ENCODE measurements at regions not wholly inside any gene's neighbourhood (a gene's known extent, or its start where the extent isn't known, plus 50 kb on each side); places are given as distances from the start of the nearest gene placed in this dataset.
A peak's percentile ranks its signal among the peaks of the same experiment; 100 is the strongest.

DNA sequence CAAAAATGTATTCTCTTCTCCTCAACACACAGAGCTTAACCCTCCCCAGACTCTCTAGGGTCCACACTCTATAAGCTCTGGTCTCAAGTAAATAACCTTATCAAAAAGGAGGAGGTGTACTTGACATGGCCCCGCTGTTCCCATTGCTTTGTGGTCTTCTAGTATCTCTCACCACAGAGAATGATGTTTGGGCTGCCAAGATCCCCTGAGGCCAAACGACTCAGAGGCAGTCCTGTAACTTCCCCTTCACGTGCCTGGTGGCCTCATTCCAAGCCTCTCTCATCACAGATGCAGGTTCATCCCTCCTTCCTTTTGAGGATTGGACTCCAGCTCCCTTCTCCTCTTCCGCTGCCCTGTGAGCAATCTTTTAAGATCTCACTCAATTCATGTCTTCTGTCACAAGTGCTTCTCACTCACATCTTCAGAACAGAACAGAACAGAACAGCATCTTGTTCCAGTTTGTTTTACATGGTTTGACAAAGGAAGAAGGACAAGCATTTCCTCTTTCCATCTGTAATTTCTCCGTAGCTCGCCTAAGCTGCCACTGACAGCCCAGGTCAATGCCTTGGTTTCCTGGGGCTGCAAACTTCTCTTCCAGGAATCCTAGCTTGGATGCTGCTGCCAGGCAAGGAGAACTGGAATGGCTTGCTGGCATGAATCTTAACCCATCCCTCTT is 541.5 kb downstream of the CD83 start:
- TF ChIP-seq, protein P1, sequence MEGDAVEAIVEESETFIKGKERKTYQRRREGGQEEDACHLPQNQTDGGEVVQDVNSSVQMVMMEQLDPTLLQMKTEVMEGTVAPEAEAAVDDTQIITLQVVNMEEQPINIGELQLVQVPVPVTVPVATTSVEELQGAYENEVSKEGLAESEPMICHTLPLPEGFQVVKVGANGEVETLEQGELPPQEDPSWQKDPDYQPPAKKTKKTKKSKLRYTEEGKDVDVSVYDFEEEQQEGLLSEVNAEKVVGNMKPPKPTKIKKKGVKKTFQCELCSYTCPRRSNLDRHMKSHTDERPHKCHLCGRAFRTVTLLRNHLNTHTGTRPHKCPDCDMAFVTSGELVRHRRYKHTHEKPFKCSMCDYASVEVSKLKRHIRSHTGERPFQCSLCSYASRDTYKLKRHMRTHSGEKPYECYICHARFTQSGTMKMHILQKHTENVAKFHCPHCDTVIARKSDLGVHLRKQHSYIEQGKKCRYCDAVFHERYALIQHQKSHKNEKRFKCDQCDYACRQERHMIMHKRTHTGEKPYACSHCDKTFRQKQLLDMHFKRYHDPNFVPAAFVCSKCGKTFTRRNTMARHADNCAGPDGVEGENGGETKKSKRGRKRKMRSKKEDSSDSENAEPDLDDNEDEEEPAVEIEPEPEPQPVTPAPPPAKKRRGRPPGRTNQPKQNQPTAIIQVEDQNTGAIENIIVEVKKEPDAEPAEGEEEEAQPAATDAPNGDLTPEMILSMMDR (IDR thresholded peaks at IDR 0.05): no peak
- no peak for ATAC-seq (ENCODE audit: low FRiP score)
- peak; percentile 35 for DNase-seq (ENCODE audit: low spot score)

DNA sequence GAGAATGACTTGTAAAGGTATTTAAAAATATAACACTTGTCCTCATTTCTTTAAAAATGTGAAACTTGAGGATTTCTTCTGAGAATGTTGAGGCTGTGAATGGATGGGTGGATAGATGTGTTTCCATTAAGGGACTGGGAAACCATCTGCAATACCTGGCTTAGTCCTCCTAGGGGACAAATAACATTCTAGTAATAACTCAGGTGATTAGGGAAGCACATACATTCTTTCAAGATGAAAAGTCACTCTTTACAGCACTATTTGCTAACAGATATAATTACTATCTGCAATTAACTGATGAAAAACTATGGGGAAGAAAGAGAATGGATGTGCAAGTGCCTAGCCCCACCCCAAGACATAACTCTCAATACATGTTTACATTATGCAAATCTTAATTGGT is 542.3 kb downstream of the CD83 start:
- ATAC-seq (ENCODE audit: low FRiP score): no peak
- TF ChIP-seq, protein P1 (IDR thresholded peaks at IDR 0.05): no peak
- DNase-seq (ENCODE audit: low spot score): no peak

DNA sequence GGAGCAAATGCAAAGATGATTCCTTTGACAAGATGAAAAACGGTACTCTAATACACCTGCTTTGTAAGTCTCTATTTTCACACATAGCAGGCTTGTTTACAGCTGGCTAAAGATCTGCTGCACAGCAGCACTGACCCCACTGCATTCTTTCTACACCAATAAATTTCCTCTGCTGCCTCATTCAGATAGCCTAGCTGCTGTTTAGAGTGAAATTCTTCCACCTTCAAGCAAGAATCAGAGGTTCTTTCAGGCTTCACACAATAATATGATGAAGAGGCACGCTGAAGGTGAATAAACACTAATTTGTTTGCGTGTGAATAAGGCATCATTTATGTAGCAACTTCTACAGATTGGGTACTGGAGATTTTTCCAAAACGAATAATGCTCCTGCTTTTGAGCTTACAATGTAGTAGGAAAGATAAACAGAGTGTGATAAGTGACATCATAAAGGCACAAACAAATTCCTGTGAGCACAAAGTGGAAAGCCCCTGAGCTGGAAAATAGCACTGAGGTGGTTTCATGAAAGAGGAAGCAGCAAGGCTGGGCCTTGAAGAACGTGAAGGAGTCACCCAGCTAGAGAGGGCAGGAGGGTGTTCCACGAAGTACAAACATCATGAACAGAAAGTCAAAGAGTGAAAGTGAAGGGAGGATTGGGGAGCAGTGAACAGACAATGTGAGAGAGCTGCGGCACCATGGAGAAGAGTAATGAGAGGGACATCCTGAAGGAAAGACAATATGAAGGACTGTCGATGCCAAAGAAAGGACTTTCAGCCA is 543.4 kb downstream of the CD83 start:
- ATAC-seq (ENCODE audit: low FRiP score) (no peak), DNase-seq (ENCODE audit: low spot score) (no peak)
- TF ChIP-seq, protein P1 (IDR thresholded peaks at IDR 0.05): no peak

DNA sequence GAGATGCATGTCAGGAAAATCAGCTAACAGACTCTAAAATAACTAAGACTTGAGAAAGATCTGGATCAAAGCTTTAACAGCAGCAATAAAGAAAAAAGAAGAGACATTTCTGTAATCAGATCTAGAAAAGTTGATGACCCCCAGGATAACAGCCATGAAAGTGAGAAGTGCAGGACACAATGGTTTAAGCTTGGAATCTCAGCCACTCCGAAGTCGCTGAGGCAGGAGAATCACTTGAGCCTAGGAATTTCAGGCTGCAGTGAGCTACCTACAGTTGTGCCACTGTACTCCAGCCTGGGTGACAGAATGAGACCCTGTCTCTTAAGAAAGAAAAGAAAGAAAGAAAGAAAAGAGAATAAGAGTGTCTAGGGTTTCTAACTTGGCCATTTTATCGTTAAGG is 544.1 kb downstream of the CD83 start:
- DNase-seq (ENCODE audit: low spot score) (no peak), ATAC-seq (ENCODE audit: low FRiP score) (no peak)
- TF ChIP-seq, protein P1 (IDR thresholded peaks at IDR 0.05): no peak

DNA sequence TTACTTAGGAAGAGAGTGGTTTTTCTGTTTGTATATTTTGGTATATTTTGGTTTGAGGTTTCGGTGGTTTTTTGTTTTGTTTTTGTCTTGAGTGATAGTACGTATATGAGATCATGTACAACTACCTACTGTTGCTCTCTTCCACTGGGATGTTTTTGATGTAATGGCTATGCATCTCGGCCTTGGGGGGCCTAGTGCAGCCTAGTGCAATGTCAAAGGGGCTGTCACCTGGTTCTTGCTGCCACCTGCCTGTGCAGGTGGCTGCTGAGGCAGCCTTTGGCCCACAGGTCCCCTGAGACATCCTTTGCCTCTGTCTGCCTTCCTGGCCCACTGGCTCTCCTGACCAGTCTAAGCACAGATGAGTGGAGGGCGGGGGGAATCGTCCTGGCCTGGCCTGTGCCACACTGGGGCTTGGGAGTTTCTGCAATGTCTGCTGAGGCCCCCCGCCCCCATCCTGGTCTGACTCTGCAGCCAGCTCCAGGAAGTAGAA is 546.6 kb downstream of the CD83 start:
- TF ChIP-seq, protein P1 (IDR thresholded peaks at IDR 0.05): no peak
- no peak for ATAC-seq (ENCODE audit: low FRiP score)

DNA sequence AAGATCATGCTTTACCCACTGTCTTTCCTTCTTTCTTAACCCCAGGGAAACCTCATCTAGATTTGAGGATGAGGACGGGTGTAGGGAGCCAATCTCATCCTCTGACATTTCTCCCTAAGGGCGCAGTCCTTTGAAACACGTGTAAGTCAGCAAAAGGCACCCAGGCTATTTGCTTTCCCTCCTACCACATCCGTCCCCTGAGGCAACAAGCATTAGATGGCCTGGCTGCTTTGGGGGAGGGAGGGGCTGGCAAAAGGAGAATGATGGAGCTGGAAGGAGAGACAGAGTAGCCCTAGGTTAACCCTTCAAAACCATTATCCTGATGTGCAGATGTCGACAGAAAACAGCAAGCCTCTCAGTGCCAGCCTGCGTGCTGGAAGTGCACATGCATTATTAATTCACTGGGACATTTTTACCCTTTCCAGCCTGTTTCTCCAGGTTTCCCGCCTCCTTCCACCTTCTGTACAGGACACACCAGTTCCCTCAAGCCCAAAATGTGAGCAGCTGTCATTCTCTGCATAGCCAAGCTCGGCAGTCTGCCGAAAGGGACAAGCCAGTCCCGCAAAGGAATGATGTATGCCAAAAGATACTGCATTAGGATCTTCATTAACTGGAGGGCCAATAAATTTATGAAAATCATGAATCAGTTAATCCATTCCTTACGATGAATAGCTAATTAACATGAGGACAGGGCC is 547.2 kb downstream of the CD83 start:
- DNase-seq (ENCODE audit: low spot score): no peak
- TF ChIP-seq, protein P1 (IDR thresholded peaks at IDR 0.05): no peak
- no peak for ATAC-seq (ENCODE audit: low FRiP score)

More for the DNA sequence above, 546.6 kb downstream of the CD83 start:
- no peak for DNase-seq (ENCODE audit: low spot score)

Data from omental fat pad (tissue), 3 donors.